ENCODE measurements at regions not wholly inside any gene's neighbourhood (a gene's known extent, or its start where the extent isn't known, plus 50 kb on each side); places are given as distances from the start of the nearest gene placed in this dataset.

DNA sequence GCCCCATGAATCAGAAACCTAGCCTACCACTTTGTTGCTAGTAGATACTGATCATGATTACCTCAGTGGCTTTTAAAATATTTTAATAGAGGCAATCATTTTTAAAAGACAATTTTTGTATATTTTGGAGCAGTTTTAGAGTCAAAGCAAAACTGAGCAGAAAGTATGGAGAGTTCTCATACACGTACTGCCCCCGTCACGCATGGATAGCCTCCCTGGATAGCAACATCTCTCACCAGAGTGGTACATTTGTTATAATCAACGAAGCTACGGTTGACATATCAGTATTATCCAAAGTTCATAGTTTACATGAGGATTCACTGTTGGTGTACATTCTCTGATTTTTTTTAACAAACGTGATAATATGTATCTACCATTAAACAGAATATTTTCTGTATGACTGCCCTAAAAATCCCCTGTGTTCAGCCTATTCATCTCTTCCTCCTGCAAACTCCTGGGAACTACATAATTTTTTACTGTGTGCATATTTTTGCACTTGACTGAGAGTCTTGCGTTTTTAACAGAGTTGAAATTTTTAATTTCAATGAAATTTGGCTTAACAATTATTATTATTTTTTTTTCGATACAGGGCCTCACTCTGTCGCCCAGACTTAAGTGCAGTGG, 1436.8 kb upstream of the PCDH9 start:
- TF ChIP-seq PATZ1 (CRISPR knock-in tag; IDR thresholded peaks at IDR 0.05; ENCODE audit: borderline replicate concordance) (no peak), CSRNP3 (CRISPR knock-in tag; IDR thresholded peaks at IDR 0.05) (no peak), PPARA (CRISPR knock-in tag; IDR thresholded peaks at IDR 0.05; ENCODE audit: borderline replicate concordance) (no peak), CREB5 (CRISPR knock-in tag; IDR thresholded peaks at IDR 0.05; ENCODE audit: low read depth) (no peak), GLIS3 (CRISPR knock-in tag; IDR thresholded peaks at IDR 0.05) (no peak), ZC3H10 (CRISPR knock-in tag; IDR thresholded peaks at IDR 0.05) (no peak), OSR1 (CRISPR knock-in tag; IDR thresholded peaks at IDR 0.05) (no peak)
- no peak for ATAC-seq

DNA sequence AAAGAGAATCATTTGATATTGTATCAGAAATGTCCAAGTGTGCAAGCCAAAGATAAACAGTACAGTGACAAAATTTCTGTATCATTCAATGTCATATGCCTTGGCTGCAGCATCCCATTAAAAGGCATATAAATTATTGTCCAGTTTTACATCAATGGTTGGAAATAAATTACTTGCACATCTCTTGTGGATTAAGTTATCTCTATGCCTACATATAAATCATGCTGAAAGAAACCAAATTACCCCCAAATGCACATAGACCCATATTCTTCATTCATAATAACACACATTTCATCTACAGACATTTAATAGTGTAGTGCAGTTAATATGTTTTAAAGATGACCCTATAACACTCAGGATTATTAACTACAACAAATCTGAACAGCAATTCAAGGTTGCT, 1415.7 kb upstream of the PCDH9 start:
- TF ChIP-seq GLIS3 (CRISPR knock-in tag; IDR thresholded peaks at IDR 0.05) (no peak), CSRNP3 (CRISPR knock-in tag; IDR thresholded peaks at IDR 0.05) (no peak), ZNF565 (CRISPR knock-in tag; conservative IDR thresholded peaks at IDR 0.05; ENCODE audit: low read depth) (no peak), BACH2 (CRISPR knock-in tag; IDR thresholded peaks at IDR 0.05; ENCODE audit: borderline replicate concordance) (no peak), ESRRG (CRISPR knock-in tag; IDR thresholded peaks at IDR 0.05) (no peak), POU6F1 (CRISPR knock-in tag; IDR thresholded peaks at IDR 0.05; ENCODE audit: borderline replicate concordance, low read depth) (no peak), OSR1 (CRISPR knock-in tag; IDR thresholded peaks at IDR 0.05) (no peak), TCF4 (CRISPR knock-in tag; IDR thresholded peaks at IDR 0.05; ENCODE audit: borderline replicate concordance) (no peak), ISL1 (CRISPR knock-in tag; IDR thresholded peaks at IDR 0.05) (no peak)
- no peak for ATAC-seq

- no peak for ATAC-seq
- TF ChIP-seq ESRRG (CRISPR knock-in tag; IDR thresholded peaks at IDR 0.05) (no peak), CSRNP3 (CRISPR knock-in tag; IDR thresholded peaks at IDR 0.05) (no peak), RARB (CRISPR knock-in tag; IDR thresholded peaks at IDR 0.05) (no peak), CREB5 (CRISPR knock-in tag; IDR thresholded peaks at IDR 0.05; ENCODE audit: low read depth) (no peak)
Observed at GRCh38 chr13:68644611-68645010, 1414.5 kb upstream of the PCDH9 start.

GRCh38 chr13:68636784-68637183, 1406.6 kb upstream of the PCDH9 start:
- TF ChIP-seq ZC3H10 (CRISPR knock-in tag; IDR thresholded peaks at IDR 0.05) (no peak), OSR1 (CRISPR knock-in tag; IDR thresholded peaks at IDR 0.05) (no peak), ZNF565 (CRISPR knock-in tag; conservative IDR thresholded peaks at IDR 0.05; ENCODE audit: low read depth) (no peak), PPARA (CRISPR knock-in tag; IDR thresholded peaks at IDR 0.05; ENCODE audit: borderline replicate concordance) (no peak), PATZ1 (CRISPR knock-in tag; IDR thresholded peaks at IDR 0.05; ENCODE audit: borderline replicate concordance) (no peak), CSRNP3 (CRISPR knock-in tag; IDR thresholded peaks at IDR 0.05) (no peak)

More at GRCh38 chr13:68636784-68637183, 1406.6 kb upstream of the PCDH9 start:
- no peak for ATAC-seq
